Vagina (tissue), 2 donors: ENCODE measurements at regions not wholly inside any gene's neighbourhood (a gene's known extent, or its start where the extent isn't known, plus 50 kb on each side); places are given as distances from the start of the nearest gene placed in this dataset.

ENCODE experiments used
- POLR2A ChIP-seq, 2 donors: fragments of 450-650 bp; IDR thresholded peaks; one replicate each; pipeline ENCODE4 v1.6.1; 2017; ENCODE audit warnings: antibody characterized with exemption in 2 of 2, mild to moderate bottlenecking in 2 of 2, moderate library complexity in 2 of 2
- POLR2AphosphoS5 ChIP-seq, 2 donors: sonication (generic); formaldehyde crosslinking; IDR thresholded peaks; one replicate each; pipeline ENCODE4 v1.9.0; 2017; ENCODE audit warnings: antibody characterized with exemption in 2 of 2, mild to moderate bottlenecking in 2 of 2, low read depth in 1 of 2; ENCODE audit not compliant: insufficient read depth in 1 of 2
- TF ChIP-seq, protein P1 (sequence below), 3 experiments: fragments of 450-650 bp in 2 of 3; fragments of 200-600 bp in 1 of 3; sonication (generic) in 1 of 3; IDR thresholded peaks; one replicate each; pipeline ENCODE4 v1.5.1; 2017 to 2019; ENCODE audit warnings: antibody characterized with exemption in 3 of 3, mild to moderate bottlenecking in 2 of 3, moderate library complexity in 2 of 3

- TF ChIP-seq, protein P1, sequence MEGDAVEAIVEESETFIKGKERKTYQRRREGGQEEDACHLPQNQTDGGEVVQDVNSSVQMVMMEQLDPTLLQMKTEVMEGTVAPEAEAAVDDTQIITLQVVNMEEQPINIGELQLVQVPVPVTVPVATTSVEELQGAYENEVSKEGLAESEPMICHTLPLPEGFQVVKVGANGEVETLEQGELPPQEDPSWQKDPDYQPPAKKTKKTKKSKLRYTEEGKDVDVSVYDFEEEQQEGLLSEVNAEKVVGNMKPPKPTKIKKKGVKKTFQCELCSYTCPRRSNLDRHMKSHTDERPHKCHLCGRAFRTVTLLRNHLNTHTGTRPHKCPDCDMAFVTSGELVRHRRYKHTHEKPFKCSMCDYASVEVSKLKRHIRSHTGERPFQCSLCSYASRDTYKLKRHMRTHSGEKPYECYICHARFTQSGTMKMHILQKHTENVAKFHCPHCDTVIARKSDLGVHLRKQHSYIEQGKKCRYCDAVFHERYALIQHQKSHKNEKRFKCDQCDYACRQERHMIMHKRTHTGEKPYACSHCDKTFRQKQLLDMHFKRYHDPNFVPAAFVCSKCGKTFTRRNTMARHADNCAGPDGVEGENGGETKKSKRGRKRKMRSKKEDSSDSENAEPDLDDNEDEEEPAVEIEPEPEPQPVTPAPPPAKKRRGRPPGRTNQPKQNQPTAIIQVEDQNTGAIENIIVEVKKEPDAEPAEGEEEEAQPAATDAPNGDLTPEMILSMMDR (IDR thresholded peaks at IDR 0.05) = no peak
- TF ChIP-seq POLR2AphosphoS5 (IDR thresholded peaks at IDR 0.05; ENCODE audit: insufficient read depth in 1 of 2, low read depth in 1 of 2) = no peak
- TF ChIP-seq POLR2A (IDR thresholded peaks at IDR 0.05) = no peak
These were observed 440.9 kb downstream of the PRDM2 start for GRCh38 chr1:14140831-14141401.
